Dermis blood vessel endothelial cell (primary cell): ENCODE measurements at regions not wholly inside any gene's neighbourhood (a gene's known extent, or its start where the extent isn't known, plus 50 kb on each side); places are given as distances from the start of the nearest gene placed in this dataset.
"Not testable (repeated sequence)": the region's sequence is repeated elsewhere in the genome, so short reads cannot be mapped to it uniquely, and the experiment has no call there.

Experiments used
- DNase-seq: peaks from one replicate; pipeline ENCODE4 v3.0.0; 2010

GRCh38 chr18:30622104-30622503, 420.4 kb downstream of the DSC3 start:
- no peak for DNase-seq

GRCh38 chr18:30618567-30618966, 424.0 kb downstream of the DSC3 start:
- no peak for DNase-seq

GRCh38 chr18:30616414-30616813, 426.1 kb downstream of the DSC3 start:
- no peak for DNase-seq

GRCh38 chr18:30613467-30613801, 429.1 kb downstream of the DSC3 start:
- DNase-seq = no peak

- DNase-seq = no peak
Measured at GRCh38 chr18:30601541-30601940, 441.0 kb downstream of the DSC3 start.

- no peak for DNase-seq
Measured at GRCh38 chr18:30597202-30597601, 445.3 kb downstream of the DSC3 start.

- no peak for DNase-seq
Measured at GRCh38 chr18:30596635-30597034, 445.9 kb downstream of the DSC3 start.

GRCh38 chr18:30595942-30596341, 446.6 kb downstream of the DSC3 start:
- no peak for DNase-seq

- not testable (repeated sequence) for DNase-seq
Measured at GRCh38 chr18:30594911-30595310, 447.6 kb downstream of the DSC3 start.

- no peak for DNase-seq
Measured at GRCh38 chr18:30591462-30591861, 451.1 kb downstream of the DSC3 start.

GRCh38 chr18:30588673-30589164, 453.8 kb downstream of the DSC3 start:
- no peak for DNase-seq

- DNase-seq = no peak
Measured at GRCh38 chr18:30583768-30584167, 458.8 kb downstream of the DSC3 start.

- DNase-seq = no peak
Measured at GRCh38 chr18:30582078-30582477, 460.5 kb downstream of the DSC3 start.

- DNase-seq = no peak
Measured at GRCh38 chr18:30578707-30579106, 463.8 kb downstream of the DSC3 start.

GRCh38 chr18:30572214-30572613, 470.3 kb downstream of the DSC3 start:
- DNase-seq = no peak

- no peak for DNase-seq
Measured at GRCh38 chr18:30568333-30568732, 474.2 kb downstream of the DSC3 start.

- no peak for DNase-seq
Measured at GRCh38 chr18:30566877-30567276, 475.7 kb downstream of the DSC3 start.

GRCh38 chr18:30562231-30562630, 480.3 kb downstream of the DSC3 start:
- DNase-seq = no peak

- DNase-seq = no peak
Measured at GRCh38 chr18:30556112-30556511, 486.4 kb downstream of the DSC3 start.

- no peak for DNase-seq
Measured at GRCh38 chr18:30545393-30545792, 497.1 kb downstream of the DSC3 start.

- DNase-seq = no peak
Measured at GRCh38 chr18:30544141-30544540, 498.4 kb downstream of the DSC3 start.

GRCh38 chr18:30533716-30534115, 508.8 kb downstream of the DSC3 start:
- no peak for DNase-seq

- no peak for DNase-seq
Measured at GRCh38 chr18:30527917-30528316, 514.6 kb downstream of the DSC3 start.

GRCh38 chr18:30527226-30527625, 515.3 kb downstream of the DSC3 start:
- DNase-seq = no peak

GRCh38 chr18:30522288-30522929, 520.1 kb downstream of the DSC3 start:
- no peak for DNase-seq
